PC-9 (cell line): ENCODE measurements at regions not wholly inside any gene's neighbourhood (a gene's known extent, or its start where the extent isn't known, plus 50 kb on each side); places are given as distances from the start of the nearest gene placed in this dataset.

Experiments used
- BruUV-seq: library from RNA; stranded (reverse); fragments of 400-500 nt; replicated peaks from 2 replicates; lab custom pipeline; 2021; lab: Mats Ljungman, UMichigan
- CTCF ChIA-PET: fragments of 300-600 bp; sonication (Branson Sonifier 250); formaldehyde crosslinking; loops from one replicate; lab custom pipeline; 2022; ENCODE audit warnings: antibody characterized with exemption; lab: Charles Lee
- POLR2A ChIA-PET: fragments of 300-600 bp; sonication (Branson Sonifier 250); formaldehyde crosslinking; loops from one replicate; lab custom pipeline; 2022; ENCODE audit warnings: antibody characterized with exemption; ENCODE audit not compliant: unreplicated experiment; lab: Charles Lee
- DNase-seq, 2 experiments: peaks; one replicate each; pipeline versions ENCODE4 v3.0.0 to v3.0.0-alpha.2; 2015 to 2022; ENCODE audit warnings: mixed read lengths in 1 of 2
- H2AFZ ChIP-seq: fragments of 200-600 bp; sonication (generic); 2 replicates; pipeline ENCODE4 v1.8.1; 2017; ENCODE audit warnings: antibody characterized with exemption
- H3F3A ChIP-seq: fragments of 200-600 bp; sonication (generic); 2 replicates; pipeline ENCODE4 v1.8.1; 2017; ENCODE audit warnings: antibody characterized with exemption, mild to moderate bottlenecking, low read depth; ENCODE audit not compliant: insufficient read depth
- H3K27ac ChIP-seq: fragments of 200-600 bp; sonication (generic); 2 replicates; pipeline ENCODE4 v1.6.1; 2016; ENCODE audit warnings: mixed run types
- H3K27me3 ChIP-seq: fragments of 200-600 bp; sonication (generic); 2 replicates; pipeline ENCODE4 v1.6.1; 2016; ENCODE audit warnings: low read depth, mixed run types; ENCODE audit not compliant: insufficient read depth
- H3K36me3 ChIP-seq: fragments of 200-600 bp; sonication (generic); 2 replicates; pipeline ENCODE4 v1.6.1; 2016; ENCODE audit warnings: low read depth, mixed run types
- H3K4me1 ChIP-seq: fragments of 200-600 bp; sonication (generic); replicated peaks from 2 replicates; pipeline ENCODE4 v1.6.1; 2016; ENCODE audit warnings: mixed run types; ENCODE audit not compliant: insufficient read depth
- H3K4me2 ChIP-seq: fragments of 200-600 bp; sonication (generic); 2 replicates; pipeline ENCODE4 v1.6.1; 2017; ENCODE audit warnings: mixed run types
- H3K4me3 ChIP-seq: fragments of 200-600 bp; sonication (generic); 2 replicates; pipeline ENCODE4 v1.6.1; 2016; ENCODE audit warnings: mixed run types
- H3K79me2 ChIP-seq: fragments of 200-600 bp; sonication (generic); 2 replicates; pipeline ENCODE4 v1.6.1; 2017; ENCODE audit warnings: low read depth, mixed run types
- H3K9me2 ChIP-seq: fragments of 200-600 bp; sonication (generic); 2 replicates; pipeline ENCODE4 v1.8.1; 2017; ENCODE audit warnings: mild to moderate bottlenecking; ENCODE audit not compliant: insufficient read depth
- H3K9me3 ChIP-seq: fragments of 200-600 bp; sonication (generic); 2 replicates; pipeline ENCODE4 v1.8.1; 2016; ENCODE audit warnings: low read depth; ENCODE audit not compliant: insufficient read depth
- H4K20me1 ChIP-seq: fragments of 200-600 bp; sonication (generic); 2 replicates; pipeline ENCODE4 v1.8.1; 2017; ENCODE audit not compliant: insufficient read depth
- EZH2 ChIP-seq: fragments of 200-600 bp; sonication (generic); IDR thresholded peaks from 2 replicates; pipeline ENCODE4 v1.8.0; 2017; ENCODE audit warnings: antibody characterized with exemption, low read depth
- intact Hi-C: fragments of 100-400 bp; cut with micrococcal nuclease; formaldehyde crosslinking; loops from one replicate; pipeline ENCODE4 v1.10.0; 2022; ENCODE audit not compliant: unreplicated experiment
- TF ChIP-seq, protein P1 (sequence below): fragments of 200-600 bp; sonication (generic); conservative IDR thresholded peaks from 2 replicates; pipeline ENCODE4 v1.6.1; 2017; ENCODE audit warnings: mixed run types, antibody characterized with exemption, mild to moderate bottlenecking, moderate library complexity

DNA sequence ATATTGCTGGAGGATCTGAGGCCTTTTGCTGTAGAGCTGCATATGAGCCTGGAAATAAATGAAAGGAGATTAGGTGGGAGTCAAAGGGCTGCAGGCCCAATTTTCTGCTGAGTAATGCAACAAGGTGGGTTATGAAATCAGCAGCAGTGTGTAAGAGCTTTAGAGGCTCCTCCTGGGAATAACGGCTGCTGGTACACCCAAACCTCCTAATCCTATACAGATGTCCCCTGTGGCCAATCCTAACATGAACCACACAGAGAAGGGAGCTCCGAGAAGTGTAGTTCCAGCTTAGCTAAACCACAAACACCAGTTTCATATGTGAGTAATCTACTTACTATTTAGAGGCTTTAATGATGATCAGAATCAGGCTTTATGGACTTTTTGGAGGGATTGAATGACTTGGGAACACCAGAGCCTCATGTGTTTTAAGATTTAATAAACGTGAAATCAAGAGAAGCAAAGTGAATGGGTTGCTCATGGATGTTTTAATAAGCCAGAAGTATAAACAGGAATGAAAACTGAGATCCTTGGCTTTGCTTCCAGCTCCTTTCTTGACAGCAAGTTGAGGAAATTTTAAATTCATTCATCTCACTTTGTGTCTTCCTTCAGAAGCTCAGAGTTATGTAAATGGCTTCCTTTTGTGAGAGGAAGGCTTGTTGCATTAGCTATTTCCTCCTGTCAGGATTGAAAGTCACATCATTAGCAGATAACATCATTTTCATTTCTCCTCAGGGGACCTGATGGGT lies 437.5 kb downstream of the TMEM232 start:
- H3K79me2 ChIP-seq = no peaks in the 10 kb centered on the region
- no peaks in the 10 kb centered on the region for H3F3A ChIP-seq
- no peaks in the 10 kb centered on the region for H3K9me3 ChIP-seq
- H3K4me2 ChIP-seq = no peak overlapping the region
- H3K4me3 ChIP-seq = no peak overlapping the region
- no peak for DNase-seq
- no peaks in the 10 kb centered on the region for H3K9me2 ChIP-seq
- intact Hi-C loops = no loop called here
- no peak overlapping the region for H3K27ac ChIP-seq
- no peaks in the 10 kb centered on the region for H3K4me1 ChIP-seq
- ChIA-PET CTCF (no interaction called here), POLR2A (no interaction called here)
- TF ChIP-seq, protein P1, sequence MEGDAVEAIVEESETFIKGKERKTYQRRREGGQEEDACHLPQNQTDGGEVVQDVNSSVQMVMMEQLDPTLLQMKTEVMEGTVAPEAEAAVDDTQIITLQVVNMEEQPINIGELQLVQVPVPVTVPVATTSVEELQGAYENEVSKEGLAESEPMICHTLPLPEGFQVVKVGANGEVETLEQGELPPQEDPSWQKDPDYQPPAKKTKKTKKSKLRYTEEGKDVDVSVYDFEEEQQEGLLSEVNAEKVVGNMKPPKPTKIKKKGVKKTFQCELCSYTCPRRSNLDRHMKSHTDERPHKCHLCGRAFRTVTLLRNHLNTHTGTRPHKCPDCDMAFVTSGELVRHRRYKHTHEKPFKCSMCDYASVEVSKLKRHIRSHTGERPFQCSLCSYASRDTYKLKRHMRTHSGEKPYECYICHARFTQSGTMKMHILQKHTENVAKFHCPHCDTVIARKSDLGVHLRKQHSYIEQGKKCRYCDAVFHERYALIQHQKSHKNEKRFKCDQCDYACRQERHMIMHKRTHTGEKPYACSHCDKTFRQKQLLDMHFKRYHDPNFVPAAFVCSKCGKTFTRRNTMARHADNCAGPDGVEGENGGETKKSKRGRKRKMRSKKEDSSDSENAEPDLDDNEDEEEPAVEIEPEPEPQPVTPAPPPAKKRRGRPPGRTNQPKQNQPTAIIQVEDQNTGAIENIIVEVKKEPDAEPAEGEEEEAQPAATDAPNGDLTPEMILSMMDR = no peak
- no peak for TF ChIP-seq EZH2
- no peaks in the 10 kb centered on the region for H3K27me3 ChIP-seq
- no peaks in the 10 kb centered on the region for H3K36me3 ChIP-seq
- H2AFZ ChIP-seq = no peak overlapping the region
- no peaks in the 10 kb centered on the region for H4K20me1 ChIP-seq
- no TSS peak for BruUV-seq

DNA sequence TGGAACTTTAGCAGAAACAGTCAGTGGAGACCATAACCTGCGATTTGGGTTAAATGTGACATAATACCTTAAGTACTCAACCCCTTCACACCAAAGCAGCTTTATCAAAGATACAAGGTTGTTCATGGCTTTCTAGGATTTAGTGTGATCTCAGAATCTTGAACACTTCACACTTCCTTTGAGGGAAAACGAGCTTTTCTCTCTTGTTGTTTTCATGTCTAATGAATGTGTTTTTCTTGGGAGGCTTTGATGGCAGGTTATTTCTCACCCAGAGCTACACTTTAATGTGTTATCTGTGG lies 437.0 kb downstream of the TMEM232 start:
- H4K20me1 ChIP-seq = no peaks in the 10 kb centered on the region
- H3K27me3 ChIP-seq = no peaks in the 10 kb centered on the region
- H3K27ac ChIP-seq = no peak overlapping the region
- no peak overlapping the region for H3K4me3 ChIP-seq
- H3K9me3 ChIP-seq = no peaks in the 10 kb centered on the region
- no peaks in the 10 kb centered on the region for H3K9me2 ChIP-seq
- H3K4me2 ChIP-seq = no peak overlapping the region
- no peaks in the 10 kb centered on the region for H3K36me3 ChIP-seq
- BruUV-seq = no TSS peak
- ChIA-PET POLR2A (no interaction called here), CTCF (no interaction called here)
- H3F3A ChIP-seq = no peaks in the 10 kb centered on the region
- H3K79me2 ChIP-seq = no peaks in the 10 kb centered on the region
- no peak for DNase-seq
- intact Hi-C loops = no loop called here
- H3K4me1 ChIP-seq = no peaks in the 10 kb centered on the region
- no peak overlapping the region for H2AFZ ChIP-seq
- no peak for TF ChIP-seq EZH2
- TF ChIP-seq, protein P1 = no peak

DNA sequence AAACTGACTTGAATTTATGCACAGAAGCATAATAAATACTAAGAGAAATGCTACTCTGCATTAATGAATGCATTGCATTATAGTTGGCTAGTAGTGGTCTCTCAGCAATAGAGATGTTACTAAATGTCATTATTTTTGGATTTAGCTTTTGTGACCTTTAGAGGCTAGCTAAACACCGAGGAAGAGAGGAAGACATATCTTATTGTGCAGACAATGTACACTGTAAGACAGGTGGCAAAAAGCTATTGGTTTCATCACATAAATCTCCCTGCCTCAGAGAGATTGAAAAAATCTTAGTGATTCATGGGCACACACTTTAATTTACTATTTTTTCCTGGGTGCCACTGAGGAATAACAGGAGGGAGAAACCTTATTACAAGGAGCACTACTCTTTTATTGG lies 435.9 kb downstream of the TMEM232 start:
- Histone ChIP-seq H3K27me3 (no peaks in the 10 kb centered on the region), H3K79me2 (no peaks in the 10 kb centered on the region), H3K4me1 (no peaks in the 10 kb centered on the region), H4K20me1 (no peaks in the 10 kb centered on the region), H3K4me3 (no peak overlapping the region), H3K36me3 (no peaks in the 10 kb centered on the region), H3K9me3 (no peaks in the 10 kb centered on the region), H3K27ac (no peak overlapping the region), H3K9me2 (no peaks in the 10 kb centered on the region), H3K4me2 (no peak overlapping the region), H3F3A (no peaks in the 10 kb centered on the region), H2AFZ (no peak overlapping the region)
- DNase-seq = no peak
- POLR2A ChIA-PET = no interaction called here
- intact Hi-C loops = no loop called here
- TF ChIP-seq, protein P1 = no peak
- TF ChIP-seq EZH2 = no peak
- no TSS peak for BruUV-seq
- CTCF ChIA-PET = no interaction called here
